ENCODE measurements at regions not wholly inside any gene's neighbourhood (a gene's known extent, or its start where the extent isn't known, plus 50 kb on each side); places are given as distances from the start of the nearest gene placed in this dataset.
"Not testable (repeated sequence)": the region's sequence is repeated elsewhere in the genome, so short reads cannot be mapped to it uniquely, and the experiment has no call there.

GRCh38 chr9:90521811-90522570, 120.6 kb downstream of the DIRAS2 start:
- no peaks in the 10 kb centered on the region for H3K27me3 Mint-ChIP-seq (ENCODE audit: insufficient read depth, unreplicated experiment)

GRCh38 chr9:90523958-90524357, 118.7 kb downstream of the DIRAS2 start:
- intact Hi-C loops (cut with micrococcal nuclease; ENCODE audit: unreplicated experiment): no loop called here
- TF ChIP-seq CTCF (IDR thresholded peaks at IDR 0.05; ENCODE audit: insufficient read depth in 1 of 2, low read depth in 1 of 2, low read length in 1 of 2, severe bottlenecking in 1 of 2, unreplicated experiment in 1 of 2): no peak
- no peaks in the 10 kb centered on the region for H3K4me1 ChIP-seq
- POLR2A ChIA-PET: no interaction called here
- BruUV-seq (replicated peaks): no TSS peak
- no peaks in the 10 kb centered on the region for H3K36me3 ChIP-seq (ENCODE audit: control insufficient read depth, insufficient read depth, low read length)
- Mint-ChIP-seq H3K9me3 (ENCODE audit: unreplicated experiment) (no peaks in the 10 kb centered on the region), H3K4me1 (ENCODE audit: low read depth, unreplicated experiment) (no peaks in the 10 kb centered on the region), H3K36me3 (ENCODE audit: insufficient read depth, unreplicated experiment) (no peaks in the 10 kb centered on the region), H3K27me3 (ENCODE audit: insufficient read depth, unreplicated experiment) (no peaks in the 10 kb centered on the region), H3K4me3 (ENCODE audit: unreplicated experiment) (no peak overlapping the region), H3K27ac (ENCODE audit: unreplicated experiment) (no peak overlapping the region)
- DNase-seq: no peak
- CTCF ChIA-PET: no interaction called here
- H3K27me3 ChIP-seq (replicated peaks; ENCODE audit: control insufficient read depth, insufficient read depth, low read length): no peaks in the 10 kb centered on the region
- no peaks in the 10 kb centered on the region for H3K9me3 ChIP-seq
- no peak overlapping the region for H3K4me3 ChIP-seq (ENCODE audit: low read depth, low read length)

More at GRCh38 chr9:90521811-90522570, 120.6 kb downstream of the DIRAS2 start:
- H3K36me3 Mint-ChIP-seq (ENCODE audit: insufficient read depth, unreplicated experiment): no peaks in the 10 kb centered on the region
- TF ChIP-seq CTCF (IDR thresholded peaks at IDR 0.05; ENCODE audit: insufficient read depth in 1 of 2, low read depth in 1 of 2, low read length in 1 of 2, severe bottlenecking in 1 of 2, unreplicated experiment in 1 of 2): no peak
- peaks cover 3% of the 10 kb centered on the region for H3K4me1 Mint-ChIP-seq (ENCODE audit: low read depth, unreplicated experiment)
- no peaks in the 10 kb centered on the region for H3K27me3 ChIP-seq (replicated peaks; ENCODE audit: control insufficient read depth, insufficient read depth, low read length)
- H3K4me3 Mint-ChIP-seq (ENCODE audit: unreplicated experiment): no peak overlapping the region
- no peaks in the 10 kb centered on the region for H3K36me3 ChIP-seq (ENCODE audit: control insufficient read depth, insufficient read depth, low read length)
- no peaks in the 10 kb centered on the region for H3K9me3 Mint-ChIP-seq (ENCODE audit: unreplicated experiment)
- ChIA-PET CTCF (no interaction called here), POLR2A (no interaction called here)
- no peak overlapping the region for H3K4me3 ChIP-seq (ENCODE audit: low read depth, low read length)
- H3K4me1 ChIP-seq: no peaks in the 10 kb centered on the region
- no peak overlapping the region for H3K27ac Mint-ChIP-seq (ENCODE audit: unreplicated experiment)
- intact Hi-C loops (cut with micrococcal nuclease; ENCODE audit: unreplicated experiment): no loop called here
- no peaks in the 10 kb centered on the region for H3K9me3 ChIP-seq
- no peak for DNase-seq
- BruUV-seq (replicated peaks): no TSS peak

- POLR2A ChIA-PET: no interaction called here
- Mint-ChIP-seq H3K9me3 (ENCODE audit: unreplicated experiment) (no peaks in the 10 kb centered on the region), H3K4me1 (ENCODE audit: low read depth, unreplicated experiment) (no peaks in the 10 kb centered on the region), H3K4me3 (ENCODE audit: unreplicated experiment) (no peak overlapping the region), H3K27me3 (ENCODE audit: insufficient read depth, unreplicated experiment) (no peaks in the 10 kb centered on the region), H3K36me3 (ENCODE audit: insufficient read depth, unreplicated experiment) (no peaks in the 10 kb centered on the region), H3K27ac (ENCODE audit: unreplicated experiment) (no peak overlapping the region)
- Histone ChIP-seq H3K4me1 (no peaks in the 10 kb centered on the region), H3K27me3 (replicated peaks; ENCODE audit: control insufficient read depth, insufficient read depth, low read length) (no peaks in the 10 kb centered on the region), H3K36me3 (ENCODE audit: control insufficient read depth, insufficient read depth, low read length) (no peaks in the 10 kb centered on the region), H3K4me3 (ENCODE audit: low read depth, low read length) (no peak overlapping the region), H3K9me3 (no peaks in the 10 kb centered on the region)
- DNase-seq: no peak
- CTCF ChIA-PET: no interaction called here
- TF ChIP-seq CTCF (IDR thresholded peaks at IDR 0.05; ENCODE audit: insufficient read depth in 1 of 2, low read depth in 1 of 2, low read length in 1 of 2, severe bottlenecking in 1 of 2, unreplicated experiment in 1 of 2): no peak
- intact Hi-C loops (cut with micrococcal nuclease; ENCODE audit: unreplicated experiment): no loop called here
- BruUV-seq (replicated peaks): no TSS peak
These were observed 116.2 kb downstream of the DIRAS2 start for GRCh38 chr9:90526386-90526785.

GRCh38 chr9:90536094-90536493, 106.5 kb downstream of the DIRAS2 start:
- H3K4me1 Mint-ChIP-seq (ENCODE audit: low read depth, unreplicated experiment); H3K4me3 Mint-ChIP-seq (ENCODE audit: unreplicated experiment); H3K27me3 ChIP-seq (replicated peaks; ENCODE audit: control insufficient read depth, insufficient read depth, low read length); H3K4me3 ChIP-seq (ENCODE audit: low read depth, low read length); POLR2A ChIA-PET; H3K36me3 ChIP-seq (ENCODE audit: control insufficient read depth, insufficient read depth, low read length); CTCF ChIA-PET; H3K27me3 Mint-ChIP-seq (ENCODE audit: insufficient read depth, unreplicated experiment); DNase-seq; BruUV-seq (replicated peaks); H3K9me3 ChIP-seq; intact Hi-C loops (cut with micrococcal nuclease; ENCODE audit: unreplicated experiment); H3K36me3 Mint-ChIP-seq (ENCODE audit: insufficient read depth, unreplicated experiment); H3K4me1 ChIP-seq; H3K27ac Mint-ChIP-seq (ENCODE audit: unreplicated experiment); H3K9me3 Mint-ChIP-seq (ENCODE audit: unreplicated experiment): not testable (repeated sequence)

All from Caco-2 (cell line).